Aorta (tissue), 5 donors: ENCODE measurements at regions not wholly inside any gene's neighbourhood (a gene's known extent, or its start where the extent isn't known, plus 50 kb on each side); places are given as distances from the start of the nearest gene placed in this dataset.

Experiments used
- ATAC-seq: fragments of 200-7000 bp; cut with Tn5 transposase; one replicate; pipeline ENCODE4 v1.9.1; 2022; ENCODE audit warnings: moderate library complexity; ENCODE audit not compliant: low FRiP score
- DNase-seq, 2 donors: peaks; one replicate each; pipeline ENCODE4 v3.0.0-alpha.2; 2020
- H3K27ac ChIP-seq, 2 donors: one replicate each; pipeline ENCODE4 v1.5.1; 2013; ENCODE audit warnings: low read length in 2 of 2, mild to moderate bottlenecking in 2 of 2, moderate library complexity in 2 of 2, control low read depth in 1 of 2, inconsistent platforms in 1 of 2, low read depth in 1 of 2
- H3K27me3 ChIP-seq, 2 donors: one replicate each; pipeline ENCODE4 v1.6.1; 2013; ENCODE audit warnings: control low read depth in 1 of 2, low read length in 1 of 2, mild to moderate bottlenecking in 1 of 2, moderate library complexity in 1 of 2; ENCODE audit not compliant: insufficient read depth in 2 of 2, control insufficient read depth in 1 of 2
- H3K36me3 ChIP-seq, 2 donors: one replicate each; pipeline ENCODE4 v1.6.1; 2013; ENCODE audit warnings: control low read depth in 1 of 2, low read length in 1 of 2, mild to moderate bottlenecking in 1 of 2; ENCODE audit not compliant: insufficient read depth in 2 of 2, control insufficient read depth in 1 of 2
- H3K4me1 ChIP-seq, 2 donors: one replicate each; pipeline ENCODE4 v1.6.1; 2013; ENCODE audit warnings: low read length in 2 of 2, control low read depth in 1 of 2, mild to moderate bottlenecking in 1 of 2, moderate library complexity in 1 of 2; ENCODE audit not compliant: insufficient read depth in 2 of 2, control insufficient read depth in 1 of 2
- H3K4me3 ChIP-seq, 2 donors: one replicate each; pipeline ENCODE4 v1.5.1; 2013; ENCODE audit warnings: low read length in 2 of 2, control low read depth in 1 of 2, mild to moderate bottlenecking in 1 of 2
- H3K9me3 ChIP-seq: one replicate; pipeline ENCODE4 v1.6.1; 2013; ENCODE audit warnings: mild to moderate bottlenecking, low read length; ENCODE audit not compliant: control insufficient read depth
- WGBS, 2 donors: extraction: QIAGEN DNeasy Blood & Tissue Kit; methylation state at CpG; one replicate each; pipeline ENCODE4 v1.1.7; 2013; 5-methylcytosine and 5-hydroxymethylcytosine counted together
- intact Hi-C, 2 donors: fragments of 100-400 bp; cut with DNase I; formaldehyde crosslinking; loops; one replicate each; pipeline versions ENCODE4 v1.14.2 to v1.15.0; 2022
- donor health status: healthy with polysubstance abuse.
- donor health status: Bipolar disorder and iron deficiency.
- donor health status: DM: no; HTN: no; CAD: no.
- donor health status: DM: no; HTN: no; CAD: no.
- donor health status: DM: yes; HTN: yes; CAD: no.

DNA sequence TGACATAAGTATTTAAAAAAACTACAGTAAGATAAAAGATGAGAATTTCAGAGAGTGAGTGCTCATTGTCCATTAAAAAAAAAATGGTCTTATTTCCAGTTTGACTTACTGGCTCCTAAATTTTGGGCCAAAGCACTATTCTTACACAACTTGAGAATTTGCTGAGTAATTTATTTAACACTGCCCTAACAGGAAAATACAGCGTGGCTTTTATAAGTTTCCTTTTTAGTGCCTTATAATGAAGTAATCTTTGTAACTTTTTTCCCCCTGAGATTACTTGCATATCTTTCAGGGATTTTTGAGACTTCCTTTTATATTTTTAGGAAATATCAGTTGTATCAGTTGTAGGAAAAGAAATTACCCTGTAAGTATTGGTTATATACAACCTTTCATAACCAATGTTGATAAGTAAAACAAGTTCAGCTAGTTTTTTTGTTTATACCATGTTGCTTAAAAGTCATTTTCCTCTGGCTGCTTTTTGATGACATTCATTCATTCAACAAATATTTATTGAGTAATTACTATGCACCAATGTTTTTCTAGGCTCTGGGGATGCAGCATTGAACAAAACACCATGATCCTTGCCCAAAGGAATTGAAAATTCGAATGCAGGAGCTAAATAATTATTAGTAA is 106.4 kb upstream of the SGK1 start:
- H3K4me1 ChIP-seq, result no peaks in the 10 kb centered on the region
- ATAC-seq (no peak), DNase-seq (no peak)
- no peaks in the 10 kb centered on the region for H3K36me3 ChIP-seq
- no peaks in the 10 kb centered on the region for H3K27me3 ChIP-seq
- no peaks in the 10 kb centered on the region for H3K9me3 ChIP-seq
- WGBS, 2 donors, result 47 to 52% methylated on average over 2 of the region's 2 CpGs
- intact Hi-C loops, result no loop called here
- H3K27ac ChIP-seq, result no peak overlapping the region
- no peak overlapping the region for H3K4me3 ChIP-seq

DNA sequence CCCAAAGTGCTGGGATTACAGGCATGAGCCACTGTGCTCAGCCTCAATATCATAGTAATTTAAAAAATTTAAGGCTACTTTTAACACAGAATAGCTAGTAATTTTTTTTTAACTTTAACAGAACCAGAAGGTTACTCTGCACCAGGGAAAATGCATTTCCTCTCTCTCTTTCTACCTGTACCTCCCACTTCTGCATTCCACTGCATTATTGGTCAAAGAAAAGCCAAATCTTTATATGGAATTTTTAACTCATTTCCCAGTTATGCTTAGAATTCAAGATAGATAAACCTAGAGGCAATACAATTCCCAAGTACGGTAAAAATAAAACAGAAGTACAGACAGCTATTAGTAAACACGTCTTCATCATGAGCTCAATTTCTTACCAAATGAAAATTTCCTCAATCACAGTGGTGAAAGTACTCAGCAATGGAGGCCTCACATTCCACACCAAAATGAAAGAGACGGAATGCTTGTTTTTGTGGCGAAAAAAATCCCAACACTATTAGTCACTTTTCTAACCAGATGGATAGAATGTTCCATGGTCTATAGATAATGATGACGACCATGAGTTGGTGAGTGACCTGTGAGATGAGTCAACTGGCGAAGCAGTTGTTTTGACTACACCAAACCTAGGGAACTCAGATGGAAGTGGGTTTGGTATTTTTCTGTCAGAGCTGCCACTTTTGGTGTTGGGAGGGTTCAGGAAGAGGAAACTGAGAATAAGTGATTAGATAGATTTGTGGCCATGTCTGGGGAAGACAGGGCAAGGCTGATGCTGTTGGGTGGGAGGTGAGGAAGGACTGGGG is 104.7 kb upstream of the SGK1 start:
- H3K4me1 ChIP-seq, result no peaks in the 10 kb centered on the region
- H3K36me3 ChIP-seq, result no peaks in the 10 kb centered on the region
- H3K4me3 ChIP-seq, result no peak overlapping the region
- H3K27ac ChIP-seq, result no peak overlapping the region
- no peak for DNase-seq
- 74 to 75% methylated on average over 6 of the region's 6 CpGs for WGBS, 2 donors
- intact Hi-C loops, result no loop called here
- no peak for ATAC-seq
- H3K9me3 ChIP-seq, result no peaks in the 10 kb centered on the region
- no peaks in the 10 kb centered on the region for H3K27me3 ChIP-seq

DNA sequence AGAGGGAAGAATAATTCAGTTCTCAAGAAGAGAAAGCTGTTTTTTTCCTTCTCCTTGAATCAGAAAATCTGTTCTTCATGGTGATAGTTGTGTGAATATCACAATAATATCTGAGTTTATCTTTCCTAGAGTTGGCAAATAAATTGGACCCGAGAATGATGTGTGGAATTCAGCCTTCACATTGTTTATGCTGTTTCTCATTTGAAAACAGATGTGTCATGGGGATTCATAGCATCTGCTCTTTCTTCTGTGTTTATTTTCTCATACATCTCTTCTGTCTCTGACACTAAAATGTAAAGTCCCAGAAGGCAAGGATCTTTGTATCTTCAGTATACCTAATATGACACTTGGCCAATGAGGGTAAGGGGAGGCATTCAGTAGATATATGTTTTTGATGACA is 103.6 kb upstream of the SGK1 start:
- Histone ChIP-seq H3K4me3 (no peak overlapping the region), H3K9me3 (no peaks in the 10 kb centered on the region), H3K27ac (no peak overlapping the region), H3K36me3 (no peaks in the 10 kb centered on the region), H3K27me3 (no peaks in the 10 kb centered on the region), H3K4me1 (no peaks in the 10 kb centered on the region)
- DNase-seq, result no peak
- 69 to 74% methylated on average over 1 of the region's 1 CpG for WGBS, 2 donors
- intact Hi-C loops, result no loop called here
- ATAC-seq, result no peak

DNA sequence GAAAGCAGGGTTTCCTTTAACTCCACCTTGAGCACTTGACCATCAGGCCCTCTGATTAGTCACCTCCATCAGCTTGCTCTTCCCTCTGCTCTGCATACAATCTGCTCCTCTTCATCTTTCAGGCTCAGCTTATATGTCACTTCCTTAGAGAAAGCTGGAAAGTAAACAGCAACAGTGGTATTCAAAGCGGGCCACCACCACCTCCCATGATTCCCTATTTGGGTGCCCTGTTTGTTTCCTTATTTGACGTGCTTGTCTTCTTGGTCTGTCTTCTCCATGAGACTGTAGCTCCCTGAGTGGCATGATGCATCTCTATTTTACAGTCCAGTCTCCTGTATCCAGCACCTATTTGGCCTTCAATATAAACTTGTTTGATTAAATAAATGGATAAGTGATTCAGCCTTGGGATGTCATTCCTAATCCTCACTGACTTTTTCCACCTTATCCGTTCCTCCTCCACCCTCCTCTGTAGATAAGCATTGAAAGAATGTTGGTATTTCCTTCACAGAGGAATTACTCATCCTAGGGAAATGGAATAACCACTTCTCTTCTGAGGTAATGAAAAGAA is 102.8 kb upstream of the SGK1 start:
- DNase-seq, result no peak
- H3K36me3 ChIP-seq, result no peaks in the 10 kb centered on the region
- no peaks in the 10 kb centered on the region for H3K27me3 ChIP-seq
- no peak overlapping the region for H3K27ac ChIP-seq
- no peaks in the 10 kb centered on the region for H3K4me1 ChIP-seq
- no peak for ATAC-seq
- H3K4me3 ChIP-seq, result no peak overlapping the region
- intact Hi-C loops, result no loop called here
- 73 to 80% methylated on average over 3 of the region's 3 CpGs for WGBS, 2 donors
- H3K9me3 ChIP-seq, result no peaks in the 10 kb centered on the region

DNA sequence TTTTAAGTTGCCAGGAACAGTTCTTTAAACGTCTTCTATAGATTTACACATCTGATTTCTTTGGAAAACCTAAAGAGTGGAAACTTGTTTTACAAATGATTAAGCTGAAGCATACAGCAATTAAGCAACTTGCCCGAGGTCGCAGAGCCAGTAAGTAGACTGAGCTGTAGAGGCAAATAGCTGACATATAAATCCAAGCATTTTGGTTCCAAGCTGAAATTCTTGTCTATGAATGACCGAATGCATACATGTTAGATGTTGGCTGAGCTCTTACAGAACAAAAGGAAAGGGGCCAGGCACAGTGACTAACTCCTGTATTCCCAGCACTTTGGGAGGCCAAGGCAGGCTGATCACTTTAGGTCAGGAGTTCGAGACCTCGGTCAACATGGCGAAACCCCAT is 101.8 kb upstream of the SGK1 start:
- Histone ChIP-seq H3K36me3 (no peaks in the 10 kb centered on the region), H3K4me3 (no peak overlapping the region), H3K9me3 (no peaks in the 10 kb centered on the region), H3K27me3 (no peaks in the 10 kb centered on the region), H3K27ac (no peak overlapping the region), H3K4me1 (no peaks in the 10 kb centered on the region)
- 78 to 82% methylated on average over 7 of the region's 7 CpGs for WGBS, 2 donors
- ATAC-seq (no peak), DNase-seq (no peak)
- intact Hi-C loops, result no loop called here

DNA sequence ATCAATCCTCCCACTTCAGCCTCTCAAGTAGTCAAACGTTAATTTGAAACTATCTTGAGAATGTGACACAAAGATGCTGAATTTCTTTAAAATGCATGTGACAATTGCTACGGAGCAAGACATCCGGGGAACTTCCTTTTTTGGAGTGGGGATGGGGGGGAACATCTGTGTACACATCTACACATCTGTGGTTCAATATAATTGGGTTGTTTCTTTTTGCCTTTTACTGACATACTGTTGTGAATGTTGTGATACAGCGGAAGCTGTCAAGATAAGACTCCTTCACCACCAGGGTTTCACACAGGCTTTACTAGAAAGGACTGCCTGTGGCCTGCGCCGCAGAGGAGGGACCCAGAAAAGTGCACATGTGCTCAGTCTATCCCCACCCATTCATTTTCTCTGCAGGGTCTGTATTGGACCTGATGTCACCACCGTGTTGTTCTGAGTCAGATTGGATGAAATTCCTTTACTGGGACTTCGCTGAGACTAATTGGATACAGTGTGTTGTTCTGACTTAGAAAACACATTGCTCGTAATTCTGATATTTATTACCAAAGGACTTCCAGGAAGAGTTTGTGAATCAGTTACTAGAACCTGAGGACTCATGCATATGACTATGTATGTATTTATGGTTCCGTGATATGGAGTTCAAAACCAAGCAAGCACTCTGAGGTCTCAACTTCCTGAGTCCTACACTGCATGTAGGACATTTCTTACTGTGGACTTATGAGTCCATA is 98.7 kb upstream of the SGK1 start:
- Histone ChIP-seq H3K36me3 (no peaks in the 10 kb centered on the region), H3K27ac (no peak overlapping the region), H3K27me3 (no peaks in the 10 kb centered on the region), H3K4me1 (no peaks in the 10 kb centered on the region), H3K9me3 (no peaks in the 10 kb centered on the region), H3K4me3 (no peak overlapping the region)
- 67 to 79% methylated on average over 10 of the region's 10 CpGs for WGBS, 2 donors
- ATAC-seq (no peak), DNase-seq (no peak)
- intact Hi-C loops, result no loop called here

DNA sequence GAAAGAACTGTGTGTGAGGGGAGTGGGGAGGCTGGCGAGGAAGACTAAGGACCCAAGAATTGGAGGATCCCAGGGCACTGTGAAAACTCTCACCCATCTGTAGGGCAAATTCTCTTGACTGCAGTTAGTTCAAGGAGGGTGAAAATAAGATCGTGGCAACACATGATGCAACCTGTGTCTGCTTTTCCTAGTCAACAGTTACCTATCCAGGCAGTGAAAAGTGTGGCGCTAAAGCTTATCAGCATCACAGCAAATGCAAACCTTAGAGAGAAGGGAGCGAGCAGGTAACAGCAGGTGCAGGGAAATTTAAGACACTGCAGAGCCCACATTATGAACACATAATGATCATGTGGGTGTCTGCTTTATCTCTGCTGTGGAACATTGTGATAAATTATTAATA is 97.7 kb upstream of the SGK1 start:
- intact Hi-C loops, result no loop called here
- Histone ChIP-seq H3K27ac (no peak overlapping the region), H3K9me3 (peaks cover 1% of the 10 kb centered on the region), H3K4me3 (no peak overlapping the region), H3K4me1 (no peaks in the 10 kb centered on the region), H3K36me3 (no peaks in the 10 kb centered on the region), H3K27me3 (no peaks in the 10 kb centered on the region)
- ATAC-seq, result no peak
- 76 to 77% methylated on average over 4 of the region's 4 CpGs for WGBS, 2 donors
- no peak for DNase-seq

DNA sequence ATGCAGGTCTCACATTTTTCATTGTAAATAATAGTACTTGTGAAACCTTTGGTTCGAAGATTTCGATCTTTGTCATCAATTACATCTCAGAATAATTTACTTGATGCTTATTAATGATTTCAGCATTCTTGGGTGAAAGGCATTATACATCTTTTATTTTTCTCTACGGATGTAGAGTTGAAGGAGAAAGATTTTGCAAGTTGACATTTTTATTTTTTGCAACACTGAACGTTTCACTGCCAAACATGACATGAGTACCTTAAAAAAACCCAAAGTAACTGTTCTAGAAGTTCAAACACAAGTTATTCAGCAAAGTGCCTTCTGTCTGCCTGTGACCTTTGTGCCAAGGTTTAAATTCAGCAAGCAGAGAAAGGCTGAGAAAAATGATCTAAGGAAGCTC is 97.3 kb upstream of the SGK1 start:
- no peaks in the 10 kb centered on the region for H3K4me1 ChIP-seq
- ATAC-seq (no peak), DNase-seq (no peak)
- no peaks in the 10 kb centered on the region for H3K36me3 ChIP-seq
- H3K9me3 ChIP-seq, result peaks cover 1% of the 10 kb centered on the region
- H3K27me3 ChIP-seq, result no peaks in the 10 kb centered on the region
- intact Hi-C loops, result no loop called here
- 23 to 25% methylated on average over 4 of the region's 4 CpGs for WGBS, 2 donors
- H3K4me3 ChIP-seq, result no peak overlapping the region
- H3K27ac ChIP-seq, result no peak overlapping the region
